Activated T-helper 17 cell treated with anti-CD3 and anti-CD28 coated beads, Interleukin-2, amount 50 U/mL, for 72 hours (primary cell): ENCODE measurements at regions not wholly inside any gene's neighbourhood (a gene's known extent, or its start where the extent isn't known, plus 50 kb on each side); places are given as distances from the start of the nearest gene placed in this dataset.
"Not testable (repeated sequence)": the region's sequence is repeated elsewhere in the genome, so short reads cannot be mapped to it uniquely, and the experiment has no call there.

Experiments
- ATAC-seq: fragments of 150-1000 bp; cut with Tn5 transposase; replicated peaks from 2 replicates; pipeline ENCODE4 v1.10.0; 2021; ENCODE audit warnings: mild to moderate bottlenecking, moderate library complexity
- H3K27ac Mint-ChIP-seq: one replicate; pipeline ENCODE4 v1.8.0; 2022; ENCODE audit warnings: mixed read lengths
- H3K27me3 Mint-ChIP-seq: one replicate; pipeline ENCODE4 v1.8.0; 2022; ENCODE audit warnings: mixed read lengths
- H3K36me3 Mint-ChIP-seq: one replicate; pipeline ENCODE4 v1.8.0; 2022; ENCODE audit warnings: low read depth, mild to moderate bottlenecking, mixed read lengths
- H3K4me1 Mint-ChIP-seq: one replicate; pipeline ENCODE4 v1.8.0; 2022; ENCODE audit warnings: mixed read lengths
- H3K4me3 Mint-ChIP-seq: one replicate; pipeline ENCODE4 v1.8.0; 2022; ENCODE audit warnings: mild to moderate bottlenecking, mixed read lengths
- H3K9me3 Mint-ChIP-seq: one replicate; pipeline ENCODE4 v1.8.0; 2022; ENCODE audit warnings: mixed read lengths

DNA sequence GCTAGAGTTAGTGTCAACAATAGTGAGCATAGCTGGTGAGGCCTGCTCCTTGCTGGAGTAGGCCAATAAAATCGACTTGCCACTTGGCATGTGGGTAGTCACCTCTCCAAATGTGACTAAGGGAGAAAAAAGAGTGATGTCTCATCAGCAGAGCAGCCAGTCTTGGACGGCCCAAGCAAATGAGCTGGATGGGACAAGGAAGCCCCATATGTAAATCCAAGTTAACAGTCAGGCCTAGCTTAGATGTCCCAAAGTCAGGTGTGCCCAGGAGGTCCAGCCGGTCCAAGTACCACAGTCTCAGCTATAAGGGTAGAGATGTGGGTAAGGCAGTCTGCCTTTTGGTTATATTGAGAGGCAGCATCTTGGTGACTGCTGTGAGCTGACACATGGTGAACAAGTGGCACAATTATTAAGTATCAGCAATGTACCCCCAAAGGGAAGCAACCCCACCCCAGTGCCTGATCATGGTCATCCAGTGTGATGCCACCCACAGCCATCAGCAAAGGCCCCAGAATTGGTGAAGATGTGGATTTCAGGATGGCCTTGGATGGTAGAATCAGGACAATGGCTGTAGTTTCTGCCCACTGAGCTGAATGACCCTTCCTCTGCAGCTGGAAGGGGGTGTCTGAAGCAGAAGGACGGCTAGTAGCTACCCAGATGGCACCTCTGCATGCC, 83.4 kb downstream of the TNFRSF13B start:
- ATAC-seq, result no peak
- Mint-ChIP-seq H3K27ac (no peak overlapping the region), H3K27me3 (no peaks in the 10 kb centered on the region), H3K9me3 (no peaks in the 10 kb centered on the region), H3K4me1 (no peaks in the 10 kb centered on the region), H3K36me3 (no peaks in the 10 kb centered on the region), H3K4me3 (no peak overlapping the region)

DNA sequence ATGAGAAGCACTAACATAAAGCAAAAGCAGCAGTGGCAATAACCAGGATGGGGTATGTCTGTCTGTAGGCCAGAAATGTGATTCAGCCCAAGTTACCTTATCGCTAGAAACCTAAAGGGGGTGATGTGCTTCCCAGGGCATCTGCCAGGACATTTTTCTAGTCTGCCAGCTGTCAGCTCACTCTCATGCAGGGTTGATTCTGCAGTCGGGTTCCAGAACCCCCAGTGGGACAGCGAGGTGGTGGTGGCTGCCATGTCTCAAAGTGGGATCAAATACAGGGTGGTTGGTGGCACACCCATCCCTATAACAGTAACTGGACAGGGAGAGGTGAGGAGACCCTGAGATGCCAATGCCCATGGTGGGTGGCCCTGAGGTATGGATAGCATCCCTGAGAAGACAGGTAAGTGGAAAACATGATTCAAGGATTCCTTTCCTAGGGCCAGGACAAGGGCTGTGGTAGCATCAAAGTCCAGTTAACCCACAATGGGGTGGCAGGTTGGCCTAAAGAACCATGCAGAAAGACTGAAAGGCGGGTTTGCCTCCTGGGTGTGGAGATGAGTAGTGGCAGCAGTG, 84.3 kb downstream of the TNFRSF13B start:
- H3K27me3 Mint-ChIP-seq, result no peaks in the 10 kb centered on the region
- no peak for ATAC-seq

DNA sequence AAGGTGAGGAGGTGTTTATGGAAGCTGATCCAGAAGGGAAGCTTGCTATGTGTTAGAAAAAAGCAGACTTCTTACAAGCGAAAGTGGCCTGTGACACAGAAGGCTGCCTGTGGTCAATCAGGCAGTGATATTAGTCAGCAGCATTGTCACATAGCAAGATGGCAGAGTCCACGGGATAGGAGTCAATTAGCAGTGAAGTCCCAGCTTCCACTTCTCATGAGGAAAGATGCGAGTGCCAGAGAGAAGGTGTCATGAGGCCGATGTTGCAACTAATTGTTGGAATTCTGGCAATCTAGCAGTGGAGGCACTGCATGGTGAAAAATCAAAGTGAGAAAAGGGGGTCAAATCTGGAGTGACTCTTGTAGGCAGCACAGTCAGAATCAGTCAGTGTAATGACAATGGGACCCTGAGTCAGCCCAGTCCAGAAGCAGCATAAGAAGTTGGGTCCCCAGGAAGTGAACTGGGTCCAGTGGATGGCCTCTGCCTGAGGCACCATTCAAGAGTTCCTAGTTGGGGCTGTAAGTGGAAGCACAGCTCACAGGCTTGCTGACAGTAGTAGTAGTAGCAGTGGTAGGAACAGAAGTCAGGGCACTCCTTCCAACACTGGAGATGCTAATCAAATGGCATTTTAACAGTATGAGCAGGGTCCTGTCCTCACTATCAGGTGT, 85.1 kb downstream of the TNFRSF13B start:
- Mint-ChIP-seq H3K4me3 (no peak overlapping the region), H3K27ac (no peak overlapping the region), H3K9me3 (no peaks in the 10 kb centered on the region), H3K4me1 (no peaks in the 10 kb centered on the region), H3K36me3 (no peaks in the 10 kb centered on the region), H3K27me3 (no peaks in the 10 kb centered on the region)
- ATAC-seq, result peak; percentile 54

More for the DNA sequence above, 84.3 kb downstream of the TNFRSF13B start:
- H3K36me3 Mint-ChIP-seq, result no peaks in the 10 kb centered on the region
- H3K4me1 Mint-ChIP-seq, result no peaks in the 10 kb centered on the region
- H3K4me3 Mint-ChIP-seq, result no peak overlapping the region
- no peaks in the 10 kb centered on the region for H3K9me3 Mint-ChIP-seq
- H3K27ac Mint-ChIP-seq, result no peak overlapping the region

DNA sequence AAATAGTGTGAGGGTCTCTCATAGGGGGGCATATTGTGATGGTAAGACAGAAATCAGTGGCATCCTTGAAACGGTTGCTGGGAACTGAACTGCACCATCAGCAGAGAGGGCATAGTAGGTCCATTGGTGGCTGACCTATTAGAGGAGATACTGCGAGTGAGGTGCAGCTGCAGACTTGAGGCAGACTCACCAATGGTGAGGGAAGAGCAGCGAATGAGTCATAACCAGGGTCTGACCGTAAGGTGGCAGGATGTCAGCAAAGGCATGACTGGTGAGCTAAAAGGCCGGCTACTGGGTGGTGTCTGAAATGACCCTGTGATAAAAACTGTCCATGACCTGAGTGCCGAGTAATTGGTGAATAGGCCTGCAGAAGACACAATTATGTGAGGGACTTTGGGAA, 86.7 kb downstream of the TNFRSF13B start:
- ATAC-seq, H3K4me1 Mint-ChIP-seq, H3K27me3 Mint-ChIP-seq, H3K4me3 Mint-ChIP-seq, H3K36me3 Mint-ChIP-seq, H3K27ac Mint-ChIP-seq, H3K9me3 Mint-ChIP-seq: not testable (repeated sequence)

DNA sequence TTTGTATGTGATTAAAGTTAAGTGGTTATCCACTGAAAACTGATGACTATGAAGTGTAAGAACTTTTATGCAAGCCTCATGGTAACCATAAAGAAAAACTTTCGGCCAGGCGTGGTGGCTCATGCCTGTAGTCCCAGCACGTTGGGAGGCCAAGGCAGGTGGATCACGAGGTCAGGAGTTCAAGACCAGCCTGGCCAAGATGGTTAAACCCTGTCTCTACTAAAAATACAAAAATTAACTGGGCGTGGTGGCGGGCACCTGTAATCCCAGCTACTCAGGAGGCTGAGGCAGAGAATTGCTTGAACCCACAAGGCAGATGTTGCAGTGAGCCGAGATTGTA, 89.0 kb downstream of the TNFRSF13B start:
- not testable (repeated sequence) for H3K27ac Mint-ChIP-seq, H3K4me1 Mint-ChIP-seq, H3K36me3 Mint-ChIP-seq, H3K4me3 Mint-ChIP-seq, H3K27me3 Mint-ChIP-seq, H3K9me3 Mint-ChIP-seq, ATAC-seq

DNA sequence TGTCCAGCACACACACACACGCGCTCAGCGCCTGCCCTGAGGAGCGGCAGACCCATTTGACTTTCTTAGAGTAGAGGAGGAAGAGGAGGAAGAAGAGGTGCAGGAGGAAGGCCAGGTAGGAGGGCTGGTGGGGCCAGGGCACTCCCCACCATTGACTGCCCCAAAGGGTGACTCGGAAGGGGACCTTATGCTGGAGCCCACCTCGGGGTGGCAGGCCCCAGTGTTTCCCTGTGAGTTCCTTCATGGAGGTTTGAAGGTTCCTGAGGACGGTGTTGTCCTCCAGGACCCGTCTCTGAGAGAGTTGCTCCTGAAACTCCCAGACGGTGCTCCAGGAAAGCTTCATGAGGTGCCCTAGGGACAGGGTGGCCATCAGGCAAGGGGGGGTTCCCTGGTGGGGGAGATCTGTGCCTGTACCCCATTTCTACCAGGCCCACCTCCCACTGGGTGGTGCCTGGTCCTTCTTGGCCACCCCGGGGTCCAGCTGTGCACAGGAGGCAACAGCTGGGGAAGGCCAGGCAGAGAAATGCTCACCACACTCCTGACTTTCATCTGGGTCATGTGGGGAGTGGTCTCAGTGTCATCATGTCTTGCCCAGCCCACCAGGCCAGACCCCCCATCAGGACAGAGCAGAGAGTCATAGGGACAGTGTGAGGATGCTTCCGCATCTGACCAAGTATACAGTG, 89.5 kb downstream of the TNFRSF13B start:
- Mint-ChIP-seq H3K27ac (no peak overlapping the region), H3K9me3 (peaks cover 2% of the 10 kb centered on the region), H3K4me1 (no peaks in the 10 kb centered on the region)

DNA sequence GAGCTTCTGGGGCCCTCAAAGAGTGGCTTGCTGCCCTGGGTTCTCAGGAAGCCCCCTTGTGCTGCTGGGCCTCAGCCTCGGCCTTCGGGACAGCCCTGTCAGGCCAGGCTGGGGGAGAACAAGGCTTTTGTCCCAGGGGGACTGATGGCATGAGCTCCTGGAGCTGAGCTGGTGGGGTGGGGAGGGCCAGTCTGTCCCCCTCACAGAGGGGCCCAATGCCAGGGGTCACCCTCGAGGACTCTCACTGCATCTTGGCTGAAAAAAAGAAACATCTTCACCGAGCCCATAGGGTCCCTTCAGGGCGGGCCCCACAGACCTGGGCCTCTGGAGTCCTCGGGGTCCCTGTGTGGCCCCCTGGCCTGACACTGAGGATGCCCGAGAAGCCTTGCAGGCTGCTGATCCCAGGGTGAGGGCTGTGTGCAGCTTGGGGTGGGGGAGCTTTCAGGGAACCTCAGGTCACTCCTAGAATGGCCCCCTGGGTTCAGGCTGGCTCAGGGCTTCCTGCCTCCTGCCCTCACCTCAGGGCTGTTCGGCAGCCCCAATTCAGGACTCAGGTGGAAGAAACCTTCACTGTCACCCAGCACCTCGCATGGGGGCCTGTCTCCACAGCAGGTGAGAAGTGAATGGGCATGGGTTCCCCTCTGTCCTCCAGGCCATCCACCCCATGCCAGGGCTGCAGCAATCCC, 90.5 kb downstream of the TNFRSF13B start:
- Mint-ChIP-seq H3K9me3 (peaks cover 3% of the 10 kb centered on the region), H3K27me3 (no peaks in the 10 kb centered on the region), H3K36me3 (no peaks in the 10 kb centered on the region), H3K27ac (no peak overlapping the region), H3K4me1 (no peaks in the 10 kb centered on the region), H3K4me3 (no peak overlapping the region)
- ATAC-seq, result no peak

More for the DNA sequence above, 89.5 kb downstream of the TNFRSF13B start:
- Mint-ChIP-seq H3K4me3 (no peak overlapping the region), H3K27me3 (no peaks in the 10 kb centered on the region), H3K36me3 (no peaks in the 10 kb centered on the region)
- no peak for ATAC-seq

DNA sequence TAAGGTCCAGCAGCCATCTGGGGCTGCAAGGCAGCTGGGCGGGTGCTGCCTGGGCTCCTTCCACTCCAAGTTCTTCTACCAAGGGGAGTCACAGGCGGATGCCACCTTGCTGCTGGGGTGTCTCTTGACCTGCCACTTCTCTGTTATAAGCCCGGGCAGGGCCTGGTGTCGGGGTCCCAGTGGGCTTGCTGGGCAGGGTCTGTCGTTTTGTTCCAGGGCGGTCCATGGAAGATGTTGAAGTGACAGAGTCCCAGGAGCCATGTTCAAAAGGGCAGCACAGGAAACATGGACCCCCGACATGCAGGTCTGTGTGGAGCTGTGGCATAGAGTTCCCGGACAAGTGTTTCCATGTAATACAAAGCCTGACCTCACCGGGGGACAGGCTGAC, 91.1 kb downstream of the TNFRSF13B start:
- no peaks in the 10 kb centered on the region for H3K27me3 Mint-ChIP-seq
- H3K4me3 Mint-ChIP-seq, result no peak overlapping the region
- no peak for ATAC-seq
- H3K27ac Mint-ChIP-seq, result no peak overlapping the region
- H3K9me3 Mint-ChIP-seq, result peaks cover 3% of the 10 kb centered on the region
- no peaks in the 10 kb centered on the region for H3K4me1 Mint-ChIP-seq
- no peaks in the 10 kb centered on the region for H3K36me3 Mint-ChIP-seq

DNA sequence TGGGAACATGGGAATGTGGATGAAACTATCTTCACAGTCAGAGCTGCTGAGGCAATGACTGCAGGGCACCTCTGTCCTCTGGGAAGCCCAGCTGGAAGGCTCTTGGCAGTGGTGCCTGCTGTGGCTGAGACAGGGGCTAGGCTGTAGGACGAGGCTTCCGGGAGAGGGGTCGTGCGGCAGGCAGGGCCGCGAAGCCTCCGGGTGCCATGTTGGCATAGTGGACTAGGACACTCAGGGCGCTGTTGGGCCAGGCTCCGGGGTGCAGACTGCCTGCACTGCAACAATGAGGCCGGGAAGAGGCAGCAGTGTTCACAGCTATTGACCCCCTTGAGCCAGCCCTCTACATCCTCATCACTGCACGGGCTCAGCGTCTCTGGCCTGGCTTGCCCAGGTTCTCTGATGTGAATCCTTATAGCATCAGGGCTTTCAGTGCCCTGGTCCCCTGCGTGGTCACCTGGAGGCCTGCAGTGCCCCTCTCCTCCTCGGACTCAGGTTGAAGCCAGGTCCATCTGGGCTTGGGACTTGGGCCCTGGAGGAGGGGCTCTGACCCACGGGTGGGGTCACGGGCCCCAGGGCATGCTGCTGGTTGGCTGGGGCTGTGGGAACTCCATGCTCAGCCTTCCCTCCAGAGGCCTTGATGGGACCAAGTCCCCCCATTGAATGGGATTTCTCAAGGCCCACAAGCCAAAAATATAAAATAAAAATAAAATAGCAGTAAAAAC, 91.6 kb downstream of the TNFRSF13B start:
- no peak overlapping the region for H3K4me3 Mint-ChIP-seq
- H3K9me3 Mint-ChIP-seq, result peaks cover 3% of the 10 kb centered on the region
- H3K27me3 Mint-ChIP-seq, result no peaks in the 10 kb centered on the region
- no peaks in the 10 kb centered on the region for H3K4me1 Mint-ChIP-seq
- H3K27ac Mint-ChIP-seq, result no peak overlapping the region
- H3K36me3 Mint-ChIP-seq, result no peaks in the 10 kb centered on the region
- ATAC-seq, result no peak

DNA sequence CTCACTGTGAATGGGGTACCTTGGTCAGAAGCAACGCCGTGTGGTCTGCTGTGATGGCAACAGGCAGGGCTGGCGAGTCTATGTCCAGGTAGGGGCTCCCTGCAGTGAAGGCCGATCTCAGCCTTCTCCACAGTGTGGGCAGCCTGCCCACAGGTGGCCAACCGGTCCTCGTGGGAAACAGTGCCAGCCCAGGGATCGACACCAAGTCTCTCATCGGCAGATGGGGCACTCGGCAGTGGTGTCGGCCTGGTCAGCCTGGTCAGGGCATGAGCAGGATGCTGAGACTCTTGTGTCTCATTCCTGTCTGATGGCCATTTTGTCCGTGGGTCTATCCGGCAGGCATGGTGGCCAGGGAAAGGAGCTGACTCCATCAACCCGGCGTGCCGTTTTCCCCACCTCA, 92.2 kb downstream of the TNFRSF13B start:
- H3K9me3 Mint-ChIP-seq, result peaks cover 3% of the 10 kb centered on the region
- H3K4me1 Mint-ChIP-seq, result no peaks in the 10 kb centered on the region
- no peak overlapping the region for H3K27ac Mint-ChIP-seq
- no peak for ATAC-seq
- no peaks in the 10 kb centered on the region for H3K27me3 Mint-ChIP-seq
- no peak overlapping the region for H3K4me3 Mint-ChIP-seq
- no peaks in the 10 kb centered on the region for H3K36me3 Mint-ChIP-seq

DNA sequence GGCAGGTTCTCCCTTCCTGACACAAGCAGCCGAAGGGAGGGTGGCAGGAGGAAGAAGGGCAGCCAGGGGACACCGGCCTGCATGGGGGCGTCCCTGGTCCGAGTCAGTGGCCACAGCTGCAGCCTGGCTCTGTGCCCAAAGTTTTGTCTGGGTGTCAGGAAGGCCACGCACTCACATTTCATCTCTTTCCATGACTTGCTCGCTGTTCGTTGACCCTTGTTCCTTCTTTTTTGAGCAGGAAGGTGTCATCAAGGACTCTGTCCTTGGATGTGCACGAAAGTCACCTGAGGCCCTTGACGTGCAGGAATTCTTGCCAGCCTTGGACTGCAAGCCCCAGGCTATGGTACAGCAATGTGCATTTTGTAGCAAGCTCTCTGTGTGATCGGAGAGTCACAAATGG, 93.3 kb downstream of the TNFRSF13B start:
- Mint-ChIP-seq H3K27me3 (no peaks in the 10 kb centered on the region), H3K4me3 (no peak overlapping the region), H3K4me1 (no peaks in the 10 kb centered on the region), H3K36me3 (no peaks in the 10 kb centered on the region), H3K9me3 (peaks cover 3% of the 10 kb centered on the region), H3K27ac (no peak overlapping the region)
- ATAC-seq, result no peak

DNA sequence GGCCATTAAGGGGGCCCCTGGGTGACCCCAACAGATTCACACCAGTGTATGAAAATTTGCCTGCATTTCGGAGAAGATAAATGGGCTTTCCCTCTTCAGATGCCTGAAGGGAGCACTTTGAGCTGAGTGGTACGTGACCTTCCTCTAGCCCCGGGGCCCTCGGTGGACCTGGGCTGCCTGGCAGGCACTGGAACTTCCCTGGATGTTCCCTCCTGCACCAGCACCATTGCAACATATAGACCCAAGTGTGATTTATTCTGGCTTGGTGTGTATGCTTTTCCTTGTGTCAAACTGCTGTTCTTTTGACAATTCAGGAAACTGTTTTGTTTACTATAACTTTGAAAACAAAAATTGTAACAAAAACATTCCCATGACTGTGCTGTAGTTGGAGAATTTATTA, 93.8 kb downstream of the TNFRSF13B start:
- no peak overlapping the region for H3K27ac Mint-ChIP-seq
- H3K4me1 Mint-ChIP-seq, result no peaks in the 10 kb centered on the region
- H3K4me3 Mint-ChIP-seq, result no peak overlapping the region
- peaks cover 3% of the 10 kb centered on the region for H3K9me3 Mint-ChIP-seq
- ATAC-seq, result no peak
- no peaks in the 10 kb centered on the region for H3K27me3 Mint-ChIP-seq
- H3K36me3 Mint-ChIP-seq, result no peaks in the 10 kb centered on the region

DNA sequence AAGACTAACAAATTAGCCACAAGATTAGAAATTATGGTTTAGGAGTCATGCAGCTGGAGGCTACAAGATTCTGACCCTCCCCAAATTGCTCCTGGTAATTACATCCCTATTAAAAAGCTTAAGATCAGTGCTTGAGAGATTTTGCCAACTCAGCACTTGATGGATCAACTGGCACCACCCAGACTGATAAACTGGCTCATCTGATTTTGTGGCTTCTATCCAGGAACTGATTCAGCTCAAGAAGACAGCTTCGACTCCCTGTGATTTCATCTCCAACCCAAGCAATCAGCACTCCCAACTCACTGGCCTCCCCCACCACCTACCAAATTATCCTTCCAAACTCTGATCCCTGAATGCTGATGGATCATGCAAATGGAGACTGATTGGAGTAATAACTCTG, 94.8 kb downstream of the TNFRSF13B start:
- no peaks in the 10 kb centered on the region for H3K4me1 Mint-ChIP-seq
- H3K27me3 Mint-ChIP-seq, result no peaks in the 10 kb centered on the region
- H3K9me3 Mint-ChIP-seq, result peaks cover 3% of the 10 kb centered on the region
- ATAC-seq, result no peak
- H3K27ac Mint-ChIP-seq, result no peak overlapping the region
- H3K36me3 Mint-ChIP-seq, result no peaks in the 10 kb centered on the region
- H3K4me3 Mint-ChIP-seq, result no peak overlapping the region

DNA sequence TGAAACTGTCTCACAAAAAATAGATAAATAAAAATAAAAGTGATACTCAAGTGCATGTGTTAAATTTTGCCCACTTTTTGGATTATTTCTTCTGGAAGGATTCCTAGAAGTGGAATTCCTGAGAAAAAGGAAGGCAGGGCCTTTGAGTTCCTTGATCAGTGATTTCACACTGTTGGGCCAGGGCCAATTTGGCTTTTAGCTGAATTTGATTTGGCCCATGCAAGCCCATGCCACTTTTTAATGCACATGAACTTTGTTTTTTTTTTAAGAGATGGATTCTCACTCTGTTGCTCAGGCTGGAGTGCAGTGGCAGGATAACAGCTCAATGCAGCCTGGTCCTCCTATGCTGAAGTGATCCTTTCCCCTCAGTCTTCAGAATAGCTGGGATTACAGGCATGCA, 96.3 kb downstream of the TNFRSF13B start:
- Mint-ChIP-seq H3K4me1 (no peaks in the 10 kb centered on the region), H3K27me3 (no peaks in the 10 kb centered on the region), H3K4me3 (no peak overlapping the region), H3K27ac (no peak overlapping the region), H3K9me3 (peaks cover 3% of the 10 kb centered on the region), H3K36me3 (no peaks in the 10 kb centered on the region)
- ATAC-seq, result no peak
